HepG2 (cell line): ENCODE measurements at regions not wholly inside any gene's neighbourhood (a gene's known extent, or its start where the extent isn't known, plus 50 kb on each side); places are given as distances from the start of the nearest gene placed in this dataset.
A peak's percentile ranks its signal among the peaks of the same experiment; 100 is the strongest.
"Not testable (repeated sequence)": the region's sequence is repeated elsewhere in the genome, so short reads cannot be mapped to it uniquely, and the experiment has no call there.

Experiments used
- ATAC-seq: fragments of 200-7000 bp; cut with Tn5 transposase; 3 replicates; pipeline ENCODE4 v1.9.1; 2020; ENCODE audit warnings: mild to moderate bottlenecking, moderate library complexity
- BruUV-seq: library from RNA; stranded (reverse); fragments of 400-500 nt; replicated peaks from 2 replicates; lab custom pipeline; 2021; lab: Mats Ljungman, UMichigan
- CTCF ChIA-PET: fragments of 300-600 bp; formaldehyde crosslinking; extraction: SDS; loops from one replicate; lab custom pipeline; 2021; ENCODE audit warnings: low total read pairs, inconsistent platforms, low intra/inter-chr PET ratio; lab: Yijun Ruan, JAX
- POLR2A ChIA-PET: fragments of 350-600 bp; sonication (Branson Sonifier 250); formaldehyde crosslinking; loops from one replicate; lab custom pipeline; 2020; ENCODE audit warnings: antibody characterized with exemption, inconsistent platforms; lab: Yijun Ruan, JAX
- DNase-seq: peaks from one replicate; pipeline ENCODE4 v3.0.0-alpha.2; 2015; ENCODE audit warnings: low spot score
- FAIRE-seq: peaks from 3 replicates; lab custom pipeline; 2011; peaks lifted over from hg19 to GRCh38; lab: Jason Lieb, UNC
- H2AFZ ChIP-seq: one replicate; pipeline ENCODE4 v1.6.1; 2011; ENCODE audit warnings: low read length, inconsistent platforms
- H3K27ac ChIP-seq: fragments of 300-600 bp; 3 replicates; pipeline ENCODE4 v1.8.0; 2011; ENCODE audit warnings: mixed run types, mild to moderate bottlenecking, mixed read lengths, low read length, inconsistent platforms; ENCODE audit not compliant: insufficient read depth; ENCODE audit errors: extremely low read length
- H3K27me3 ChIP-seq, 2 experiments: fragments of 200-600 bp in 1 of 2; 2 replicates in 1 of 2; 3 replicates in 1 of 2; pipeline versions ENCODE4 v1.6.0 to v1.8.0; 2011; ENCODE audit warnings: low read length in 2 of 2, mild to moderate bottlenecking in 2 of 2, moderate library complexity in 2 of 2, inconsistent platforms in 1 of 2; ENCODE audit not compliant: insufficient read depth in 2 of 2, control insufficient read depth in 1 of 2
- H3K36me3 ChIP-seq, 2 experiments: fragments of 200-600 bp in 1 of 2; replicated peaks in 1 of 2; 2 replicates in 1 of 2; 3 replicates in 1 of 2; pipeline versions ENCODE4 v1.5.1 to v1.8.0; 2011; ENCODE audit warnings: low read length in 2 of 2, inconsistent platforms in 1 of 2; ENCODE audit not compliant: insufficient read depth in 2 of 2, control insufficient read depth in 1 of 2
- H3K4me1 ChIP-seq: 2 replicates; pipeline ENCODE4 v1.5.1; 2012; ENCODE audit warnings: low read length, inconsistent platforms; ENCODE audit not compliant: insufficient read depth
- H3K4me2 ChIP-seq: 2 replicates; pipeline ENCODE4 v1.6.0; 2011; ENCODE audit warnings: low read depth, low read length, inconsistent platforms
- H3K4me3 ChIP-seq, 3 experiments: fragments of 200-600 bp in 1 of 3; sonication (generic), shearing (Covaris generic) in 1 of 3; replicated peaks in 1 of 3; 2 replicates each; pipeline ENCODE4 v1.5.1; 2011 to 2016; ENCODE audit warnings: low read length in 3 of 3, inconsistent platforms in 2 of 3, low read depth in 2 of 3, mild to moderate bottlenecking in 2 of 3, control low read depth in 1 of 3, mixed read lengths in 1 of 3; ENCODE audit not compliant: insufficient read depth in 1 of 3
- H3K79me2 ChIP-seq: one replicate; pipeline ENCODE4 v1.6.1; 2011; ENCODE audit warnings: low read length, inconsistent platforms; ENCODE audit not compliant: insufficient read depth
- H3K9ac ChIP-seq: 2 replicates; pipeline ENCODE4 v1.6.0; 2011; ENCODE audit warnings: mild to moderate bottlenecking, low read depth, low read length, inconsistent platforms; ENCODE audit not compliant: insufficient read depth
- H3K9me3 ChIP-seq: 2 replicates; pipeline ENCODE4 v1.5.1; 2012; ENCODE audit warnings: mild to moderate bottlenecking, low read length
- H4K20me1 ChIP-seq: 2 replicates; pipeline ENCODE4 v1.6.0; 2011; ENCODE audit warnings: inconsistent platforms, mild to moderate bottlenecking, low read length, moderate library complexity; ENCODE audit not compliant: insufficient read depth
- CEBPG ChIP-seq: IDR thresholded peaks from 2 replicates; pipeline ENCODE4 v1.6.1; 2016
- EP300 ChIP-seq, 3 experiments: sonication (generic) in 1 of 3; formaldehyde crosslinking in 1 of 3; IDR thresholded peaks; 2 replicates each; pipeline versions ENCODE4 v1.5.1 to v1.6.1; 2011 to 2020; ENCODE audit warnings: low read depth in 2 of 3, low read length in 2 of 3, borderline replicate concordance in 1 of 3, improper control_type of control experiment in 1 of 3, mild to moderate bottlenecking in 1 of 3, missing genetic modification reagents in 1 of 3, moderate library complexity in 1 of 3
- FOXA1 ChIP-seq, 2 experiments: fragments of 450-650 bp in 1 of 2; sonication (generic) in 1 of 2; formaldehyde crosslinking in 1 of 2; IDR thresholded peaks; 2 replicates each; pipeline versions ENCODE4 v1.4.0 to v1.6.1; 2016 to 2020; ENCODE audit warnings: missing genetic modification reagents in 1 of 2
- FOXA3 ChIP-seq: IDR thresholded peaks from 2 replicates; pipeline ENCODE4 v1.6.1; 2016; ENCODE audit warnings: missing genetic modification reagents, missing compliant biosample characterization
- FOXP1 ChIP-seq, 2 experiments: fragments of 450-650 bp in 1 of 2; IDR thresholded peaks; 2 replicates each; pipeline ENCODE4 v1.6.1; 2017 to 2018; ENCODE audit warnings: antibody characterized with exemption in 1 of 2
- FOXP4 ChIP-seq: sonication (generic); formaldehyde crosslinking; IDR thresholded peaks from 2 replicates; pipeline ENCODE4 v1.4.0; 2020; ENCODE audit warnings: missing genetic modification reagents
- GATAD2A ChIP-seq: IDR thresholded peaks from 2 replicates; pipeline ENCODE4 v1.6.1; 2016
- MIXL1 ChIP-seq: IDR thresholded peaks from 2 replicates; pipeline ENCODE4 v1.6.1; 2016
- NCOA2 ChIP-seq: sonication (generic); formaldehyde crosslinking; IDR thresholded peaks from 2 replicates; pipeline ENCODE4 v1.8.0; 2022; ENCODE audit warnings: inconsistent platforms
- NFIC ChIP-seq: IDR thresholded peaks from 2 replicates; pipeline ENCODE4 v1.6.1; 2012; ENCODE audit warnings: mild to moderate bottlenecking, low read length, inconsistent platforms
- NR2F2 ChIP-seq: IDR thresholded peaks from 2 replicates; pipeline ENCODE4 v1.6.1; 2012; ENCODE audit warnings: low read depth, inconsistent platforms, borderline replicate concordance
- RERE ChIP-seq: IDR thresholded peaks from 2 replicates; pipeline ENCODE4 v1.6.1; 2016; ENCODE audit warnings: low read depth, missing genetic modification reagents, missing compliant biosample characterization
- SOX13 ChIP-seq, 3 experiments: fragments of 450-650 bp in 1 of 3; sonication (generic) in 1 of 3; formaldehyde crosslinking in 1 of 3; IDR thresholded peaks in 2 of 3; conservative IDR thresholded peaks in 1 of 3; 2 replicates each; pipeline versions ENCODE4 v1.5.0 to v1.6.1; 2016 to 2020; ENCODE audit warnings: antibody characterized with exemption in 1 of 3, mild to moderate bottlenecking in 1 of 3, missing compliant biosample characterization in 1 of 3, missing genetic modification reagents in 1 of 3, moderate library complexity in 1 of 3
- SOX6 ChIP-seq, 2 experiments: fragments of 450-650 bp in 1 of 2; sonication (generic) in 1 of 2; formaldehyde crosslinking in 1 of 2; IDR thresholded peaks; 2 replicates each; pipeline versions ENCODE4 v1.4.0 to v1.6.1; 2017 to 2020; ENCODE audit warnings: antibody characterized with exemption in 1 of 2, mild to moderate bottlenecking in 1 of 2, missing genetic modification reagents in 1 of 2
- WGBS: methylation state at CpG from one replicate; pipeline ENCODE4 v1.1.6; 2017; ENCODE audit warnings: low lambda C conversion rate; 5-methylcytosine and 5-hydroxymethylcytosine counted together
- in situ Hi-C: cut with HindIII; loops from 2 replicates; pipeline ENCODE4 v1.10.0; 2017; ENCODE audit warnings: low pct_unique_long_range_greater_than_20kb; ENCODE audit not compliant: extremely low pct_ligation_motif_present
- intact Hi-C: fragments of 100-400 bp; cut with micrococcal nuclease; formaldehyde crosslinking; loops from one replicate; pipeline ENCODE4 v1.10.0; 2022; ENCODE audit not compliant: unreplicated experiment

- BruUV-seq; H3K4me1 ChIP-seq; DNase-seq; H3K4me3 ChIP-seq; H3K27ac ChIP-seq; FAIRE-seq; POLR2A ChIA-PET; H3K4me2 ChIP-seq; H3K79me2 ChIP-seq; H2AFZ ChIP-seq; ATAC-seq; CTCF ChIA-PET; H4K20me1 ChIP-seq; H3K9ac ChIP-seq; in situ Hi-C loops; H3K36me3 ChIP-seq; intact Hi-C loops; H3K27me3 ChIP-seq; H3K9me3 ChIP-seq; TF ChIP-seq EP300 (CRISPR knock-in tag; IDR thresholded peaks at IDR 0.05; ENCODE audit: borderline replicate concordance); SOX13 (IDR thresholded peaks at IDR 0.05); FOXP1 (IDR thresholded peaks at IDR 0.05); SOX6 (IDR thresholded peaks at IDR 0.05); FOXA1 (IDR thresholded peaks at IDR 0.05): not testable (repeated sequence)
- under 1% methylated on average over 4 of the region's 4 CpGs for WGBS
- TF ChIP-seq EP300 (IDR thresholded peaks at IDR 0.05; ENCODE audit: low read depth in 2 of 2, low read length in 2 of 2) (peak in 1 of 2 experiments; percentile 75; a peak in 2 of 4 replicates), FOXA3 (CRISPR knock-in tag) (peak; percentile 88), GATAD2A (CRISPR knock-in tag) (peak; percentile 76), MIXL1 (CRISPR knock-in tag) (peak; percentile 84), NCOA2 (CRISPR knock-in tag) (peak; percentile 89), SOX13 (CRISPR knock-in tag; conservative IDR thresholded peaks at IDR 0.05 in 1 of 2, IDR thresholded peaks at IDR 0.05 in 1 of 2) (peak in 1 of 2 experiments; percentile 44; a peak in 2 of 4 replicates), NFIC (peak; percentile 39; the same call in 1 of the 2 replicates), CEBPG (CRISPR knock-in tag) (0 out of 2 replicates have a peak, but pooled peaks have one; percentile 15), FOXP1 (CRISPR knock-in tag; IDR thresholded peaks at IDR 0.05) (peak; percentile 77; the same call in 1 of the 2 replicates), SOX6 (CRISPR knock-in tag; IDR thresholded peaks at IDR 0.05) (peak; percentile 66; the same call in 1 of the 2 replicates), RERE (CRISPR knock-in tag) (peak; percentile 93), FOXP4 (CRISPR knock-in tag) (peak; percentile 39; the same call in 1 of the 2 replicates), FOXA1 (CRISPR knock-in tag; IDR thresholded peaks at IDR 0.05) (peak; percentile 64), NR2F2 (peak; percentile 44; the same call in 1 of the 2 replicates)
These were observed 106.6 kb downstream of the UGT2B4 start for GRCh38 chr4:69389111-69389510.
